Activated naive CD8-positive, alpha-beta T cell treated with anti-CD3 and anti-CD28 coated beads, Interleukin-2, amount 10 ng/mL, durations not matched to agents 7 days and 5 days (primary cell): ENCODE measurements at regions not wholly inside any gene's neighbourhood (a gene's known extent, or its start where the extent isn't known, plus 50 kb on each side); places are given as distances from the start of the nearest gene placed in this dataset.

ENCODE experiments used
- ATAC-seq: fragments of 150-1000 bp; cut with Tn5 transposase; one replicate; pipeline ENCODE4 v1.10.0; 2021; ENCODE audit warnings: low read depth, moderate library complexity
- POLR2A ChIA-PET: fragments of 350-600 bp; sonication (Branson Sonifier 250); formaldehyde crosslinking; loops from one replicate; lab custom pipeline; 2021; ENCODE audit warnings: antibody characterized with exemption; lab: Charles Lee
- DNase-seq: peaks from one replicate; pipeline ENCODE4 v3.0.0; 2021
- H3K27ac Mint-ChIP-seq: one replicate; pipeline ENCODE4 v1.8.0; 2022; ENCODE audit warnings: mild to moderate bottlenecking, mixed read lengths
- H3K27me3 Mint-ChIP-seq: one replicate; pipeline ENCODE4 v1.8.0; 2022; ENCODE audit warnings: mild to moderate bottlenecking, moderate library complexity, mixed read lengths
- H3K36me3 Mint-ChIP-seq: one replicate; pipeline ENCODE4 v1.8.0; 2021; ENCODE audit warnings: mild to moderate bottlenecking, mixed read lengths
- H3K4me1 Mint-ChIP-seq: one replicate; pipeline ENCODE4 v1.8.0; 2021; ENCODE audit warnings: mixed read lengths
- H3K4me3 Mint-ChIP-seq: one replicate; pipeline ENCODE4 v1.8.0; 2022; ENCODE audit warnings: mild to moderate bottlenecking, moderate library complexity, mixed read lengths
- H3K9me3 Mint-ChIP-seq: one replicate; pipeline ENCODE4 v1.8.0; 2021; ENCODE audit warnings: mixed read lengths

GRCh38 chr1:68976916-68977610 lies 480.2 kb upstream of the DEPDC1 start:
- H3K27me3 Mint-ChIP-seq = no peaks in the 10 kb centered on the region
- no peak overlapping the region for H3K27ac Mint-ChIP-seq
- no peak for DNase-seq
- no peak overlapping the region for H3K4me3 Mint-ChIP-seq
- H3K9me3 Mint-ChIP-seq = peaks cover 2% of the 10 kb centered on the region
- no peaks in the 10 kb centered on the region for H3K36me3 Mint-ChIP-seq
- no peaks in the 10 kb centered on the region for H3K4me1 Mint-ChIP-seq
- ATAC-seq = no peak
- POLR2A ChIA-PET = no interaction called here

- Mint-ChIP-seq H3K4me1 (no peaks in the 10 kb centered on the region), H3K36me3 (no peaks in the 10 kb centered on the region), H3K9me3 (peaks cover 4% of the 10 kb centered on the region), H3K27me3 (no peaks in the 10 kb centered on the region), H3K4me3 (no peak overlapping the region), H3K27ac (no peak overlapping the region)
- ATAC-seq (no peak), DNase-seq (no peak)
- POLR2A ChIA-PET = no interaction called here
Observed at GRCh38 chr1:68979891-68980290, 483.0 kb upstream of the DEPDC1 start.

- no peak for DNase-seq
Observed at GRCh38 chr1:68984289-68984688, 487.4 kb upstream of the DEPDC1 start.

GRCh38 chr1:68994096-68994495 lies 497.2 kb upstream of the DEPDC1 start:
- DNase-seq = no peak
- Mint-ChIP-seq H3K27ac (no peak overlapping the region), H3K9me3 (peaks cover 4% of the 10 kb centered on the region), H3K27me3 (no peaks in the 10 kb centered on the region), H3K4me1 (no peaks in the 10 kb centered on the region), H3K36me3 (no peaks in the 10 kb centered on the region), H3K4me3 (no peak overlapping the region)
- ATAC-seq = no peak
- POLR2A ChIA-PET = no interaction called here

More at GRCh38 chr1:68984289-68984688, 487.4 kb upstream of the DEPDC1 start:
- Mint-ChIP-seq H3K9me3 (peaks cover 12% of the 10 kb centered on the region), H3K36me3 (no peaks in the 10 kb centered on the region), H3K27ac (no peak overlapping the region), H3K4me1 (no peaks in the 10 kb centered on the region), H3K27me3 (no peaks in the 10 kb centered on the region), H3K4me3 (no peak overlapping the region)
- POLR2A ChIA-PET = no interaction called here
- ATAC-seq = no peak

DNA sequence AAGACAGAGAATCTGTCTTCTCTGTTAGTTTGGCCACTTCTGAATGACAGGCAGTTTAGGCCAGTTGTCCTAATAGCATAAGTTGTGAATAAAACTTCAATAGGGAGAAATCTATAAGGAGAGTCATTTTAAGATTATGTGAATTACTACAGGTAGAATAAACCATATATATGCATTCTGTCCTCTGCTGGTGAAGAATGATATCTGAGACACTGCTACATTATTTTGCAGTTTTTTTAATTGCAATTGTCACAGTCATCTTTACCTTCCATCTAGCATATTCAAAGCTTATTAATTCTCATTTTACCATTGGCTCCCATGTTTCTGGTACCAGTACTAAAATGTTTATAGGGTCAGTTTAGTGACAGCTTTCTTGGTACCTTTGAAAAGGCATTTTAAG lies 519.6 kb upstream of the DEPDC1 start:
- Mint-ChIP-seq H3K9me3 (no peaks in the 10 kb centered on the region), H3K27me3 (no peaks in the 10 kb centered on the region), H3K27ac (no peak overlapping the region), H3K4me3 (no peak overlapping the region), H3K36me3 (no peaks in the 10 kb centered on the region), H3K4me1 (no peaks in the 10 kb centered on the region)
- ATAC-seq (no peak), DNase-seq (no peak)
- POLR2A ChIA-PET = no interaction called here

- POLR2A ChIA-PET = no interaction called here
- peaks cover 16% of the 10 kb centered on the region for H3K9me3 Mint-ChIP-seq
- no peaks in the 10 kb centered on the region for H3K4me1 Mint-ChIP-seq
- ATAC-seq = no peak
- DNase-seq = no peak
- no peaks in the 10 kb centered on the region for H3K36me3 Mint-ChIP-seq
- H3K27ac Mint-ChIP-seq = no peak overlapping the region
- no peak overlapping the region for H3K4me3 Mint-ChIP-seq
- no peaks in the 10 kb centered on the region for H3K27me3 Mint-ChIP-seq
Observed at GRCh38 chr1:69029649-69030048, 532.8 kb upstream of the DEPDC1 start.

DNA sequence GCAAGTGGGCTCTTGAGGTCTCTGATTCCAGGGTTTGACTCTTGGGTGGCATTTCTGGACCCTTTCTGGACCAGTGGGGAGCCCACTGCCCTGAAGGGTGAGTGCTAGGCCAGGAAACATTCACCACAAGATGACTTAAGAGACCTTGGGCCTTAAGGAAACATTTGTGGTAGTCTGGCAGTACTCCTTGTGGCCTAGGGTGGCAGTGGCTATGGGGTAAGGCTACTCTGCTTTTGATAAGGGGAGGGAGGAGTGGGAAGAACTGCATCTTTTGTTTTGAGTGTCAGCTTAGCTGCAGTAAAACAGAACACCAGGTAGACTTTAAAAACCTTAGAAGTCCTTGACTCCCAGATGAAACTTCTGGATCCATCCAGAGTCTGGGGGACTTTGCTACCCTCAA lies 529.3 kb upstream of the LRRC7 start:
- DNase-seq (no peak), ATAC-seq (no peak)
- POLR2A ChIA-PET = no interaction called here
- Mint-ChIP-seq H3K4me3 (no peak overlapping the region), H3K4me1 (no peaks in the 10 kb centered on the region), H3K9me3 (peaks cover 7% of the 10 kb centered on the region), H3K27me3 (no peaks in the 10 kb centered on the region), H3K27ac (no peak overlapping the region), H3K36me3 (no peaks in the 10 kb centered on the region)

DNA sequence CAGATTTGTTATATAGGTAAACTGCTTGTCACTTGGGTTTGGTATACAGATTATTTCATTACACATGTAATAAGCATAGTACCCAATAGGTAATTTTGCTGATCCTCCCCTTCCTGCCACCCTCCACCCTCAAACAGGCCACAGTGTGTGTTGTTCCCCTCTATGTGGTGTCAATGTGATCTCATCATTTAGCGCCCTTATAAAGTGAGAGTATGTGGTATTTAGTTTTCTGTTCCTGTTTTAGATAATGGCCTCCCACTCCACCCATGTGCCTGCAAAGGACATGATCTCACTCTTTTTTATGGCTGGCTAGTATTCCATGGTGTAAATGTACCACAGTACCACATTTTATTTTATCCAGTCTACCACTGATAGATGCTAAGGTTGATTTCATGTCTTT lies 522.1 kb upstream of the LRRC7 start:
- Mint-ChIP-seq H3K27me3 (no peaks in the 10 kb centered on the region), H3K27ac (no peak overlapping the region), H3K36me3 (no peaks in the 10 kb centered on the region), H3K4me3 (no peak overlapping the region), H3K4me1 (no peaks in the 10 kb centered on the region), H3K9me3 (peaks cover 6% of the 10 kb centered on the region)
- ATAC-seq (no peak), DNase-seq (no peak)
- POLR2A ChIA-PET = no interaction called here

- POLR2A ChIA-PET = no interaction called here
- H3K27ac Mint-ChIP-seq = no peak overlapping the region
- no peak for ATAC-seq
Observed at GRCh38 chr1:69055194-69055593, 512.5 kb upstream of the LRRC7 start.

DNA sequence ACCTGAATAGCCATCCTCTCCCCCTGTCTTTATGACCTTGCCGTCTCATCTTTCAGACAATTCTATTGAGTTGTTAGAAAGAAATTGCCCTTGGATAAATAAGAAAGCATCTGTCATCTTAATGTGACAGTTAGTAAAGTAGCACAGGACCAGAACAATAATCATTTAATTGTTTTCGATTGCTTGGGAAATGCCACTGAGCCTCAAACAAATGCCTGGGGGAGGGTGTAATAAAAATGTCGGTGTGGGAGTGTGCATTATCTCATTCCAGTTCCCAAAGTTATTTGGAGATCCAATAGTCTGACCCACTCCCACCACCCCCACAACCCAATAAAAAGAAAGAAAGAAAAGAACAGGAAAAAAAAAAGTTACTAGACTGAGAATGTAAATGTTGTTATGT lies 509.3 kb upstream of the LRRC7 start:
- H3K36me3 Mint-ChIP-seq = no peaks in the 10 kb centered on the region
- H3K27me3 Mint-ChIP-seq = no peaks in the 10 kb centered on the region
- ATAC-seq = no peak
- POLR2A ChIA-PET = no interaction called here
- H3K27ac Mint-ChIP-seq = no peak overlapping the region
- no peaks in the 10 kb centered on the region for H3K9me3 Mint-ChIP-seq
- H3K4me3 Mint-ChIP-seq = no peak overlapping the region
- no peak for DNase-seq
- H3K4me1 Mint-ChIP-seq = no peaks in the 10 kb centered on the region

More at GRCh38 chr1:69055194-69055593, 512.5 kb upstream of the LRRC7 start:
- no peaks in the 10 kb centered on the region for H3K27me3 Mint-ChIP-seq
- H3K4me1 Mint-ChIP-seq = no peaks in the 10 kb centered on the region
- H3K36me3 Mint-ChIP-seq = no peaks in the 10 kb centered on the region
- DNase-seq = no peak
- H3K4me3 Mint-ChIP-seq = no peak overlapping the region
- H3K9me3 Mint-ChIP-seq = no peaks in the 10 kb centered on the region

DNA sequence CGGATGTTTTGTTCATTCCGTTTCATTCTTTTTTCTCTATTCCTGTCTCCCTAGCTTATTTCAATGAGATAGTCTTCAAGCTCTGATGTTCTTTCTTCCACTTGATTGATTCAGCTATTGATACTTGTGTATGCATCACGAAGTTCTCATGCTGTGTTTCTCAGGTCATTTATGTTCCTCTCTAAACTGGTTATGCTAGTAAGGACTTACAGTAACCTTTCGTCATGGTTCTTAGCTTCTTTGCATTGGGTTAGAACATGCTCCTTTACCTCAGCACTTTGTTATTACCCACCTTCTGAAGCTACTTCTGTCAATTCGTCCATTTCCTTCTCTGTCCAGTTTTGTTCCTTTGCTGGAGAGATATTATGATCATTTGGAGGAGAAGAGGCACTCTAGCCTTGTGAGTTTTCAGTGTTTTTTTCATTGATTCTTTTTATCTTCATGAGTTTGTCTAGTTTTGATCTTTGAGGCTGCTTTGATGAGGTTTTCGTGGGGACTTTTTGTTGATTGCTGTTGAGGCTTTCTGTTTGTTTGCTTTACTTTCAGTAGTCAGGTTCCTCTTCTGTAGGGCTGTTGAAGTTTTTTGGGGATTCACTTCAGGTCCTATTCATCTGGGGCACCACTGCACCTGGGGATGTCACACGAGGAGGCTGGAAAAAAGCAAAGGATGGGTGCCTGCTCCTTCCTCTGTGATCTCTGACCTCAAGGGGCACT lies 496.9 kb upstream of the LRRC7 start:
- no peak overlapping the region for H3K4me3 Mint-ChIP-seq
- POLR2A ChIA-PET = no interaction called here
- H3K9me3 Mint-ChIP-seq = peaks cover 6% of the 10 kb centered on the region
- DNase-seq (no peak), ATAC-seq (no peak)
- no peaks in the 10 kb centered on the region for H3K4me1 Mint-ChIP-seq
- H3K27me3 Mint-ChIP-seq = no peaks in the 10 kb centered on the region
- H3K36me3 Mint-ChIP-seq = no peaks in the 10 kb centered on the region
- no peak overlapping the region for H3K27ac Mint-ChIP-seq

- no peak for DNase-seq
- no peak for ATAC-seq
- no peaks in the 10 kb centered on the region for H3K27me3 Mint-ChIP-seq
- H3K4me3 Mint-ChIP-seq = no peak overlapping the region
- H3K36me3 Mint-ChIP-seq = no peaks in the 10 kb centered on the region
- no peaks in the 10 kb centered on the region for H3K4me1 Mint-ChIP-seq
- POLR2A ChIA-PET = no interaction called here
- H3K27ac Mint-ChIP-seq = no peak overlapping the region
- H3K9me3 Mint-ChIP-seq = peaks cover 2% of the 10 kb centered on the region
Observed at GRCh38 chr1:69073176-69073575, 494.5 kb upstream of the LRRC7 start.

GRCh38 chr1:69076631-69077030 lies 491.1 kb upstream of the LRRC7 start:
- no peaks in the 10 kb centered on the region for H3K36me3 Mint-ChIP-seq
- no peak overlapping the region for H3K27ac Mint-ChIP-seq
- H3K27me3 Mint-ChIP-seq = no peaks in the 10 kb centered on the region
- ATAC-seq (no peak), DNase-seq (no peak)
- POLR2A ChIA-PET = no interaction called here
- H3K4me1 Mint-ChIP-seq = no peaks in the 10 kb centered on the region
- no peak overlapping the region for H3K4me3 Mint-ChIP-seq
- no peaks in the 10 kb centered on the region for H3K9me3 Mint-ChIP-seq

GRCh38 chr1:69077198-69077597 lies 490.5 kb upstream of the LRRC7 start:
- Mint-ChIP-seq H3K27me3 (no peaks in the 10 kb centered on the region), H3K4me3 (no peak overlapping the region), H3K9me3 (no peaks in the 10 kb centered on the region), H3K4me1 (no peaks in the 10 kb centered on the region), H3K27ac (no peak overlapping the region), H3K36me3 (no peaks in the 10 kb centered on the region)
- POLR2A ChIA-PET = no interaction called here
- ATAC-seq (no peak), DNase-seq (no peak)
